IMR-90 (cell line): ENCODE measurements at regions not wholly inside any gene's neighbourhood (a gene's known extent, or its start where the extent isn't known, plus 50 kb on each side); places are given as distances from the start of the nearest gene placed in this dataset.
"Not testable (repeated sequence)": the region's sequence is repeated elsewhere in the genome, so short reads cannot be mapped to it uniquely, and the experiment has no call there.

Experiments used
- ATAC-seq: fragments of 200-7000 bp; cut with Tn5 transposase; 2 replicates; pipeline ENCODE4 v1.9.1; 2020; ENCODE audit warnings: low read depth, mild to moderate bottlenecking, moderate library complexity
- BruUV-seq: library from RNA; stranded (reverse); fragments of 400-500 nt; replicated peaks from 2 replicates; lab custom pipeline; 2021; lab: Mats Ljungman, UMichigan
- CTCF ChIA-PET: fragments of 300-600 bp; formaldehyde crosslinking; extraction: SDS; loops from one replicate; lab custom pipeline; 2021; ENCODE audit warnings: antibody characterized with exemption; lab: Yijun Ruan, JAX
- POLR2A ChIA-PET: fragments of 300-600 bp; sonication (Branson Sonifier 250); formaldehyde crosslinking; loops from one replicate; lab custom pipeline; 2022; ENCODE audit warnings: antibody characterized with exemption; ENCODE audit not compliant: unreplicated experiment; lab: Charles Lee
- DNase-seq: peaks from one replicate; pipeline ENCODE4 v3.0.0; 2013
- H2AFZ ChIP-seq: replicated peaks from 2 replicates; pipeline ENCODE3; 2013; ENCODE audit warnings: low read length, mild to moderate bottlenecking; ENCODE audit not compliant: poor library complexity
- H2AK5ac ChIP-seq: 2 replicates; pipeline ENCODE4 v1.6.1; 2013; ENCODE audit warnings: low read depth, low read length, inconsistent platforms
- H2AK9ac ChIP-seq: replicated peaks from 2 replicates; pipeline ENCODE3; 2013; ENCODE audit warnings: mild to moderate bottlenecking, low read depth, low read length, moderate library complexity; ENCODE audit not compliant: poor library complexity
- H2BK120ac ChIP-seq: 2 replicates; pipeline ENCODE4 v1.6.1; 2013; ENCODE audit warnings: low read depth, low read length, inconsistent platforms
- H2BK15ac ChIP-seq: 3 replicates; pipeline ENCODE4 v1.6.1; 2013; ENCODE audit warnings: low read depth, low read length, inconsistent platforms
- H2BK20ac ChIP-seq: 2 replicates; pipeline ENCODE4 v1.6.1; 2013; ENCODE audit warnings: low read depth, mild to moderate bottlenecking, inconsistent platforms, low read length, moderate library complexity
- H2BK5ac ChIP-seq: 2 replicates; pipeline ENCODE4 v1.6.1; 2013; ENCODE audit warnings: mild to moderate bottlenecking, low read depth, low read length, inconsistent platforms; ENCODE audit not compliant: poor library complexity, severe bottlenecking
- H3K14ac ChIP-seq: replicated peaks from 2 replicates; pipeline ENCODE4 v1.6.1; 2013; ENCODE audit warnings: low read depth, low read length, inconsistent platforms
- H3K18ac ChIP-seq: 2 replicates; pipeline ENCODE4 v1.6.1; 2013; ENCODE audit warnings: low read depth, low read length, control low read depth
- H3K23ac ChIP-seq: 2 replicates; pipeline ENCODE4 v1.6.1; 2013; ENCODE audit warnings: low read depth, low read length, inconsistent platforms
- H3K27ac ChIP-seq: 2 replicates; pipeline ENCODE4 v1.5.1; 2013; ENCODE audit warnings: mild to moderate bottlenecking, control low read depth, low read length; ENCODE audit not compliant: insufficient read depth
- H3K27me3 ChIP-seq: 2 replicates; pipeline ENCODE4 v1.6.1; 2013; ENCODE audit warnings: low read length; ENCODE audit not compliant: control insufficient read depth, insufficient read depth
- H3K36me3 ChIP-seq: 2 replicates; pipeline ENCODE4 v1.6.1; 2013; ENCODE audit warnings: low read length, mixed read lengths; ENCODE audit not compliant: control insufficient read depth, insufficient read depth
- H3K4ac ChIP-seq: 2 replicates; pipeline ENCODE4 v1.6.1; 2013; ENCODE audit warnings: low read depth, low read length, inconsistent platforms
- H3K4me1 ChIP-seq: 2 replicates; pipeline ENCODE4 v1.6.1; 2013; ENCODE audit warnings: low read length, mixed read lengths; ENCODE audit not compliant: control insufficient read depth, insufficient read depth
- H3K4me2 ChIP-seq: 2 replicates; pipeline ENCODE4 v1.6.1; 2013; ENCODE audit warnings: low read depth, mild to moderate bottlenecking, control low read depth, low read length, moderate library complexity
- H3K4me3 ChIP-seq: 2 replicates; pipeline ENCODE4 v1.5.1; 2013; ENCODE audit warnings: low read depth, mild to moderate bottlenecking, control low read depth, low read length, moderate library complexity; ENCODE audit not compliant: insufficient read depth
- H3K56ac ChIP-seq: 2 replicates; pipeline ENCODE4 v1.6.1; 2013; ENCODE audit warnings: low read length, inconsistent platforms; ENCODE audit not compliant: insufficient read depth; ENCODE audit errors: extremely low read depth
- H3K79me1 ChIP-seq, 2 experiments: 2 replicates each; pipeline ENCODE4 v1.6.1; 2013; ENCODE audit warnings: low read length in 2 of 2, inconsistent platforms in 1 of 2, low read depth in 1 of 2
- H3K9ac ChIP-seq: 2 replicates; pipeline ENCODE4 v1.6.1; 2013; ENCODE audit warnings: low read depth, low read length, control low read depth
- H3K9me1 ChIP-seq: 2 replicates; pipeline ENCODE4 v1.6.1; 2013; ENCODE audit warnings: low read length, inconsistent platforms; ENCODE audit not compliant: insufficient read depth
- H3K9me3 ChIP-seq: 2 replicates; pipeline ENCODE4 v1.6.1; 2013; ENCODE audit warnings: low read length; ENCODE audit not compliant: control insufficient read depth, insufficient read depth
- H4K20me1 ChIP-seq: 2 replicates; pipeline ENCODE4 v1.6.1; 2013; ENCODE audit warnings: low read length, inconsistent platforms; ENCODE audit not compliant: insufficient read depth
- H4K5ac ChIP-seq: 2 replicates; pipeline ENCODE4 v1.6.1; 2013; ENCODE audit warnings: mild to moderate bottlenecking, low read depth, low read length, control low read depth
- H4K8ac ChIP-seq, 2 experiments: 2 replicates each; pipeline ENCODE4 v1.6.1; 2013; ENCODE audit warnings: low read depth in 2 of 2, low read length in 2 of 2, control low read depth in 1 of 2, inconsistent platforms in 1 of 2
- H4K91ac ChIP-seq: 2 replicates; pipeline ENCODE4 v1.6.1; 2013; ENCODE audit warnings: low read depth, low read length, inconsistent platforms; ENCODE audit not compliant: insufficient read depth
- CEBPB ChIP-seq: IDR thresholded peaks from 2 replicates; pipeline ENCODE4 v1.6.1; 2012; ENCODE audit warnings: low read depth, low read length, improper control_type of control experiment
- MAFK ChIP-seq: IDR thresholded peaks from 2 replicates; pipeline ENCODE4 v1.6.1; 2012; ENCODE audit warnings: low read depth, low read length, improper control_type of control experiment
- MXI1 ChIP-seq: IDR thresholded peaks from 2 replicates; pipeline ENCODE4 v1.6.1; 2012; ENCODE audit warnings: low read depth, mild to moderate bottlenecking, low read length, moderate library complexity, borderline replicate concordance
- RCOR1 ChIP-seq: IDR thresholded peaks from 2 replicates; pipeline ENCODE4 v1.6.1; 2012; ENCODE audit warnings: mild to moderate bottlenecking, low read length, improper control_type of control experiment; ENCODE audit not compliant: insufficient replicate concordance
- WGBS, 2 experiments: methylation state at CpG; one replicate each; pipeline versions ENCODE4 v1.1.5 to v1.1.7; 2013; ENCODE audit warnings: missing lambda C conversion rate in 2 of 2; ENCODE audit not compliant: insufficient read length in 1 of 2; ENCODE audit errors: extremely low coverage in 2 of 2; 5-methylcytosine and 5-hydroxymethylcytosine counted together
- dilution Hi-C: fragments of 300-500 bp; cut with HindIII; formaldehyde crosslinking; loops from one replicate; pipeline ENCODE4 v1.14.3; 2018; ENCODE audit warnings: low sequenced_read_pairs; ENCODE audit not compliant: unreplicated experiment
- in situ Hi-C: fragments of 300-500 bp; cut with MboI; formaldehyde crosslinking; loops from 3 replicates; pipeline ENCODE4 v1.14.3; 2019; ENCODE audit warnings: low sequenced_read_pairs, inconsistent platforms, mixed read lengths
- intact Hi-C: fragments of 100-400 bp; cut with micrococcal nuclease; formaldehyde crosslinking; loops from 2 replicates; pipeline ENCODE4 v1.10.0; 2022
- TF ChIP-seq, protein P1 (sequence below): fragments of 150-350 bp; IDR thresholded peaks from 2 replicates; pipeline ENCODE4 v1.6.1; 2017; ENCODE audit warnings: mild to moderate bottlenecking, antibody characterized with exemption, low read length, low read depth
- TF ChIP-seq, protein P2 (sequence below): conservative IDR thresholded peaks from 2 replicates; pipeline ENCODE4 v1.5.1; 2012; ENCODE audit warnings: mild to moderate bottlenecking, low read depth, low read length, improper control_type of control experiment

DNA sequence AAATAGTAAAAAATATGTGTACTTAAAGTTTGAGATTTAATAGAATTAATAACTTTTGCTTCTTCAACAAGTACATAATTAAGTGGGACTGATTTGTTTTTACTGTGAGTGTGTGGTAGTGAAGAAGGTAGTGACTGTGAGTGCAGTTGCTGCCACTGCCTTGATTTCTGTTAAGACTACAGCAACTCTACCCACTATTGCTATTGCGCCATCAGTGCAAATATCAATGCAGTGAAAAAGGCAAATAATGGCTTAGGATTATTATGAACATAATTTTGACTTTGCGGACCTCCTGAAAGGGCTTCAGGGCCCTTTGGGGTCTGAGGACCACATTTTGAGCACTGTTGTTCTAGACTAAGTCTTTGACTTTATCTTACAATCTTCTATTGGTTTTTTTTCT, 112.0 kb upstream of the PITX1 start:
- WGBS, 2 experiments, result no CpG with 5 or more reads among the region's 2 CpGs
- H3K23ac ChIP-seq, result no peak overlapping the region
- DNase-seq, result no peak
- no peaks in the 10 kb centered on the region for H4K20me1 ChIP-seq
- no peak overlapping the region for H2AK9ac ChIP-seq
- H2BK5ac ChIP-seq, result no peak overlapping the region
- in situ Hi-C loops, result no loop called here
- ChIA-PET POLR2A (no interaction called here), CTCF (no interaction called here)
- no peak overlapping the region; the same call in 1 of the 2 replicates for H2AK5ac ChIP-seq
- H3K56ac ChIP-seq, result no peak overlapping the region
- H3K18ac ChIP-seq, result no peak overlapping the region
- peaks cover 0 to 10% of the 10 kb centered on the region in 2 experiments; a peak in 1 of 4 replicates for H3K79me1 ChIP-seq
- H3K9ac ChIP-seq, result no peak overlapping the region
- BruUV-seq, result no TSS peak
- H3K4me3 ChIP-seq, result no peak overlapping the region
- no peaks in the 10 kb centered on the region; the same call in 1 of the 2 replicates for H3K9me3 ChIP-seq
- H2BK15ac ChIP-seq, result no peak overlapping the region
- H3K9me1 ChIP-seq, result peaks cover 11% of the 10 kb centered on the region
- H3K4me1 ChIP-seq, result peaks cover 14% of the 10 kb centered on the region
- H4K91ac ChIP-seq, result no peak overlapping the region
- dilution Hi-C loops, result no loop called here
- intact Hi-C loops, result no loop called here
- H3K27me3 ChIP-seq, result no peaks in the 10 kb centered on the region
- no peak overlapping the region for H2BK120ac ChIP-seq
- ATAC-seq, result no peak
- no peaks in the 10 kb centered on the region for H3K36me3 ChIP-seq
- no peak overlapping the region for H3K27ac ChIP-seq
- H2BK20ac ChIP-seq, result no peak overlapping the region
- H3K4ac ChIP-seq, result no peak overlapping the region
- H2AFZ ChIP-seq, result no peak overlapping the region
- H4K5ac ChIP-seq, result no peak overlapping the region
- no peak overlapping the region for H3K4me2 ChIP-seq
- H3K14ac ChIP-seq, result no peak overlapping the region
- TF ChIP-seq, protein P1, sequence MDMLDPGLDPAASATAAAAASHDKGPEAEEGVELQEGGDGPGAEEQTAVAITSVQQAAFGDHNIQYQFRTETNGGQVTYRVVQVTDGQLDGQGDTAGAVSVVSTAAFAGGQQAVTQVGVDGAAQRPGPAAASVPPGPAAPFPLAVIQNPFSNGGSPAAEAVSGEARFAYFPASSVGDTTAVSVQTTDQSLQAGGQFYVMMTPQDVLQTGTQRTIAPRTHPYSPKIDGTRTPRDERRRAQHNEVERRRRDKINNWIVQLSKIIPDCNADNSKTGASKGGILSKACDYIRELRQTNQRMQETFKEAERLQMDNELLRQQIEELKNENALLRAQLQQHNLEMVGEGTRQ, result no peak
- TF ChIP-seq CEBPB, result peak; percentile 84
- TF ChIP-seq MXI1, result no peak
- TF ChIP-seq RCOR1, result no peak
- TF ChIP-seq, protein P2, sequence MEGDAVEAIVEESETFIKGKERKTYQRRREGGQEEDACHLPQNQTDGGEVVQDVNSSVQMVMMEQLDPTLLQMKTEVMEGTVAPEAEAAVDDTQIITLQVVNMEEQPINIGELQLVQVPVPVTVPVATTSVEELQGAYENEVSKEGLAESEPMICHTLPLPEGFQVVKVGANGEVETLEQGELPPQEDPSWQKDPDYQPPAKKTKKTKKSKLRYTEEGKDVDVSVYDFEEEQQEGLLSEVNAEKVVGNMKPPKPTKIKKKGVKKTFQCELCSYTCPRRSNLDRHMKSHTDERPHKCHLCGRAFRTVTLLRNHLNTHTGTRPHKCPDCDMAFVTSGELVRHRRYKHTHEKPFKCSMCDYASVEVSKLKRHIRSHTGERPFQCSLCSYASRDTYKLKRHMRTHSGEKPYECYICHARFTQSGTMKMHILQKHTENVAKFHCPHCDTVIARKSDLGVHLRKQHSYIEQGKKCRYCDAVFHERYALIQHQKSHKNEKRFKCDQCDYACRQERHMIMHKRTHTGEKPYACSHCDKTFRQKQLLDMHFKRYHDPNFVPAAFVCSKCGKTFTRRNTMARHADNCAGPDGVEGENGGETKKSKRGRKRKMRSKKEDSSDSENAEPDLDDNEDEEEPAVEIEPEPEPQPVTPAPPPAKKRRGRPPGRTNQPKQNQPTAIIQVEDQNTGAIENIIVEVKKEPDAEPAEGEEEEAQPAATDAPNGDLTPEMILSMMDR, result no peak
- no peak for TF ChIP-seq MAFK
- H4K8ac ChIP-seq, result no peak overlapping the region

DNA sequence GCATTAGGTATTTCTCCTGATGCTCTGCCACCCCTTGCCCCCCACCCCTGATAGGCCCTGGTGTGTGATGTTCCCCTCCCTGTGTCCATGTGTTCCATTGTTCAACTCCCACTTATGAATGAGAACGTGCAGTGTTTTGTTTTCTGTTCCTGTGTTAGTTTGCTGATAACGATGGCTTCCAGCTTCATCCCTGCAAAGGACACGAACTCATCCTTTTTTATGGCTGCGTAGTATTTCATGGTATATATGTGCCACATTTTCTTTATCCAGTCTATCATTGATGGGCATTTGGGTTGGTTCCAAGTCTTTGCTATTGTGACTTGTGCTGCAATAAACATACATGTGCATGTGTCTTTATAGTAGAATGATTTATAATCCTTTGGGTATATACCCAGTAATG, 109.7 kb upstream of the PITX1 start:
- H2BK5ac ChIP-seq, POLR2A ChIA-PET, H3K9ac ChIP-seq, H3K4me2 ChIP-seq, H4K20me1 ChIP-seq, H3K18ac ChIP-seq, H2AFZ ChIP-seq, H3K36me3 ChIP-seq, H3K23ac ChIP-seq, CTCF ChIA-PET, intact Hi-C loops, H2BK20ac ChIP-seq, BruUV-seq, H3K27me3 ChIP-seq, H3K4me3 ChIP-seq, H3K56ac ChIP-seq, H4K91ac ChIP-seq, H4K5ac ChIP-seq, in situ Hi-C loops, H2AK5ac ChIP-seq, DNase-seq, H2BK15ac ChIP-seq, H2AK9ac ChIP-seq, H3K4ac ChIP-seq, H3K14ac ChIP-seq, H3K27ac ChIP-seq, H2BK120ac ChIP-seq, H4K8ac ChIP-seq, dilution Hi-C loops, H3K9me3 ChIP-seq, ATAC-seq: not testable (repeated sequence)
- H3K79me1 ChIP-seq, result peaks cover 0 to 12% of the 10 kb centered on the region in 2 experiments; a peak in 1 of 4 replicates
- peaks cover 20% of the 10 kb centered on the region for H3K9me1 ChIP-seq
- whole genome bisulfite sequencing, 2 experiments, result no CpG with 5 or more reads among the region's 4 CpGs
- peaks cover 24% of the 10 kb centered on the region for H3K4me1 ChIP-seq
